Eye (tissue), 1 donor: ENCODE measurements at regions not wholly inside any gene's neighbourhood (a gene's known extent, or its start where the extent isn't known, plus 50 kb on each side); places are given as distances from the start of the nearest gene placed in this dataset.

Experiments
- DNase-seq: peaks from one replicate; pipeline ENCODE4 v3.0.0-alpha.2; 2015

DNA sequence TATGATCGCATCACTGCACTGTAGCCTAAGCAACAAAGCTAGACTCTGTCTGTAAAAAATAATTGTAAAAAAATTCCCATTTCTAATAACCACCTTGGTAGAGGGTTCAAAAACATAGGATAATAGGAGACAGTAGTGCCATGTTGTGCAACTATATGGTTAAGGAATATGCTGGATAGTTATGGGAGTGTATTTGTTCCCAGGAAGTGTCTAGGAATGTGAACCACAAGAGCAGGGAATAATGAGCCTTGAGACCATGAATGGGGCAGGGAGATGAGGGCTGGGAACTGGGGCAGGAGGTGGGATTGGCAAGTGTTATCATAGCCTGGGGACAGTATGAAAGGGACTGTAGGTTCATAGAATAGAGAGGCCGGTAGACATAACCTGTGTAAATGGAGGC, 50.4 kb downstream of the RUSC2 start:
- no peak for DNase-seq

GRCh38 chr9:35546853-35547252, 56.9 kb downstream of the RUSC2 start:
- DNase-seq: no peak

DNA sequence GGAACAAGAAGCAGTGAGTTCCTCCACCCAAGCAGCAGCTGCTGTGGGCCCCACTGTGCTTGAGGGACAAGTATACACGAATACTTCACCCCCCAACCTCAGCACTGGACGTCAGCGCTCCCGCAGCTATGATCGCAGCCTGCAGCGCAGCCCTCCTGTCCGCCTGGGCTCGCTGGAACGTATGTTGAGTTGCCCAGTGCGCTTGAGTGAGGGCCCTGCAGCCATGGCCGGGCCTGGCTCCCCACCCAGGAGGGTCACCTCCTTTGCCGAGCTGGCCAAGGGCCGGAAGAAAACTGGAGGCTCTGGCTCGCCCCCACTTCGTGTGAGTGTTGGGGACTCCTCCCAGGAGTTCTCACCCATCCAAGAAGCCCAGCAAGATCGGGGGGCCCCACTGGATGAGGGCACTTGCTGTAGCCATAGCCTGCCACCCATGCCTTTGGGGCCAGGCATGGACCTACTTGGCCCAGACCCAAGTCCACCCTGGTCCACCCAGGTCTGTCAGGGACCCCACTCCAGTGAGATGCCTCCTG, 57.1 kb upstream of the TESK1 start:
- DNase-seq: no peak

DNA sequence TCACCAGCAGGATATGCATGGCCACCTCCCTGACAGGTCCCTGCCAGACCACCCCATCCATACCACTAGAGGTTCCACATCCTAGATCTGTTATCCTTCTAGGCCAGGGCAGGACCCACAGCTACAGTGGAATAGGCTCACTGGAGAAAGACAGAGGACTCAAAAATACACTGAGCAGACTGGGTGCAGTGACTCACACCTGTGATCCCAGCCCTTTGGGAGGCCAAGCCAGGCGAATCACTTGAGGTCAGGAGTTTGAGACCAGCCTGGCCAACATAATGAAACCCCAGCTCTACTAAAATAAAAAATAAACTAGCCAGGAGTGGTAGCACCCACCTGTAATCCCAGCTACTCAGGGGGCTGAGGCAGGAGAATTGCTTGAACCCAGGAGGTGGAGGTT, 56.5 kb upstream of the TESK1 start:
- no peak for DNase-seq

GRCh38 chr9:35549441-35549840, 55.6 kb upstream of the TESK1 start:
- no peak for DNase-seq

GRCh38 chr9:35552376-35552775, 52.7 kb upstream of the TESK1 start:
- DNase-seq: no peak

- no peak for DNase-seq
These were observed 52.2 kb upstream of the TESK1 start for GRCh38 chr9:35552837-35553236.

GRCh38 chr9:35553670-35554543, 51.2 kb upstream of the TESK1 start:
- peak; percentile 90 for DNase-seq

- DNase-seq: no peak
These were observed 49.8 kb upstream of the TESK1 start for GRCh38 chr9:35555246-35555701.
